ENCODE measurements at regions not wholly inside any gene's neighbourhood (a gene's known extent, or its start where the extent isn't known, plus 50 kb on each side); places are given as distances from the start of the nearest gene placed in this dataset.

DNA sequence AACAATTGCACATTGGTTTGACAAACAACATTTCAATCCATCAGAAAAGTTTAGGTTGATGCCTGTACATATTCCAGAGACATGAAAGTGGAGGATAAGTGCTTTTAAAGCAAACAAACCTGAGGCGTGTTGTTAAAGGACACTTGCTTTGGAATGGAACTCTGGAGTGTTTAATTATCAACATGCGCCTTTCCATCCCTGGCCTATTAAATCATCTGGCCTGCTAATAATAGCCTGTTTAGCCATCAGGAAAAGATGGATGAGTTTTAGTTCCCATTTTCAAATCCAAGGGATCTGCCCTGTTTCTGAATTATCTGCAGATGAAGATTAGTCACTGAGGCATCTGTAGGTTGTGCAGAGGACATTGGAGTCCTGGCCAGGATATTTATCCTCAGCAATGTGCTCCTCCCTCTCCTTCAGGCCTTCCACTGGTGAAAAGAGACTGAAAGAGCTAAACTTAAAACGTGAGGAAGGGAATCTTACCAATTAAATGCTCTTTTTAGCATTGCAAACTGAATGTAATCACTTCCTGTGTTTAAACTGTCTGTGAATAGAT lies 388.9 kb downstream of the PPARGC1A start:
- H3F3A ChIP-seq (ENCODE audit: low read length, unreplicated experiment), result no peaks in the 10 kb centered on the region
- no peaks in the 10 kb centered on the region for H3K27me3 ChIP-seq (ENCODE audit: low read length)
- no peak overlapping the region for H3K27ac ChIP-seq (ENCODE audit: low read length)
- H4K20me1 ChIP-seq (ENCODE audit: low read length), result no peaks in the 10 kb centered on the region
- H3K4me3 ChIP-seq (ENCODE audit: low read length), result no peak overlapping the region
- H3K36me3 ChIP-seq (ENCODE audit: low read depth, low read length), result no peaks in the 10 kb centered on the region
- intact Hi-C loops (cut with micrococcal nuclease), result no loop called here
- DNase-seq (no peak), ATAC-seq (no peak)
- no peak overlapping the region for H3K9ac ChIP-seq (ENCODE audit: low read length)
- H2AFZ ChIP-seq (ENCODE audit: low read length), result no peak overlapping the region
- ChIA-PET CTCF (no interaction called here), POLR2A (ENCODE audit: unreplicated experiment) (no interaction called here)
- H3K79me2 ChIP-seq (ENCODE audit: low read length), result no peaks in the 10 kb centered on the region
- no peaks in the 10 kb centered on the region for H3K4me1 ChIP-seq (ENCODE audit: insufficient read depth, low read length)
- no TSS peak for BruUV-seq (replicated peaks)
- no peak overlapping the region for H3K4me2 ChIP-seq (ENCODE audit: low read length)
- TF ChIP-seq CTCF (conservative IDR thresholded peaks at IDR 0.05; ENCODE audit: low read depth, low read length), result no peak
- no peak for TF ChIP-seq EZH2 (IDR thresholded peaks at IDR 0.05; ENCODE audit: low read length, unreplicated experiment)
- no peak for TF ChIP-seq EZH2phosphoT487 (IDR thresholded peaks at IDR 0.05; ENCODE audit: borderline replicate concordance, low read length)
- H3K9me2 ChIP-seq (replicated peaks; ENCODE audit: low read length), result no peaks in the 10 kb centered on the region
- H3K9me3 ChIP-seq (ENCODE audit: low read length), result no peaks in the 10 kb centered on the region

DNA sequence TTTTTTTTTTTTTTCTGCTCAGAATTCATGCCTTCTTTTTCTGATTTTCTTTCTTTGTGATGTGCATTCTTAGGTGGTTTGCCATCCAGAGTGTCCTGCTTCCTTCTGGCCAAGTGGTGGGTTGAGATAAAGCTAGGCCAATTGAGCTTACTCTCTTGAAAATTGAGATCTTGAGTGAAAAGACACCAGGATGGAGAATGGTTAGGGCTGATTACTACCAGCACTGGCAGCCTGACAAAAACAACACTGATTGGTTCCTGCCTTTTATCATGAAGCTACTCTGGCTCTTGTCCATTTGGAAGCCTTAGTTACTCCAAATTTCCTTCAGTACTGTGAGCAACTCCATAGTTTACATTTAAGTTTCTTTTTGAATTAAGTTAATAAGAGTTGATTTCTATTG lies 404.0 kb downstream of the PPARGC1A start:
- intact Hi-C loops (cut with micrococcal nuclease), result no loop called here
- H3K36me3 ChIP-seq (ENCODE audit: low read depth, low read length), result no peaks in the 10 kb centered on the region
- CTCF ChIA-PET, result no interaction called here
- POLR2A ChIA-PET (ENCODE audit: unreplicated experiment), result no interaction called here
- no peak for TF ChIP-seq EZH2phosphoT487 (IDR thresholded peaks at IDR 0.05; ENCODE audit: borderline replicate concordance, low read length)
- no peak for TF ChIP-seq EZH2 (IDR thresholded peaks at IDR 0.05; ENCODE audit: low read length, unreplicated experiment)
- no peaks in the 10 kb centered on the region for H3K27me3 ChIP-seq (ENCODE audit: low read length)
- H3K79me2 ChIP-seq (ENCODE audit: low read length), result no peaks in the 10 kb centered on the region
- H3K4me1 ChIP-seq (ENCODE audit: insufficient read depth, low read length), result no peaks in the 10 kb centered on the region
- no TSS peak for BruUV-seq (replicated peaks)
- no peak overlapping the region for H3K27ac ChIP-seq (ENCODE audit: low read length)
- no peak for ATAC-seq
- no peak overlapping the region for H3K4me2 ChIP-seq (ENCODE audit: low read length)
- no peaks in the 10 kb centered on the region for H3K9me2 ChIP-seq (replicated peaks; ENCODE audit: low read length)
- no peak for DNase-seq
- no peak overlapping the region for H3K4me3 ChIP-seq (ENCODE audit: low read length)
- H2AFZ ChIP-seq (ENCODE audit: low read length), result no peak overlapping the region
- H4K20me1 ChIP-seq (ENCODE audit: low read length), result no peaks in the 10 kb centered on the region
- no peaks in the 10 kb centered on the region for H3K9me3 ChIP-seq (ENCODE audit: low read length)
- H3F3A ChIP-seq (ENCODE audit: low read length, unreplicated experiment), result no peaks in the 10 kb centered on the region
- H3K9ac ChIP-seq (ENCODE audit: low read length), result no peak overlapping the region

GRCh38 chr4:23484689-23485088 lies 405.2 kb downstream of the PPARGC1A start:
- peak; percentile 13 for DNase-seq
- no peak for TF ChIP-seq EZH2phosphoT487 (IDR thresholded peaks at IDR 0.05; ENCODE audit: borderline replicate concordance, low read length)
- TF ChIP-seq EZH2 (IDR thresholded peaks at IDR 0.05; ENCODE audit: low read length, unreplicated experiment), result no peak
- no peak for TF ChIP-seq CTCF (conservative IDR thresholded peaks at IDR 0.05; ENCODE audit: low read depth, low read length)

More at GRCh38 chr4:23484689-23485088, 405.2 kb downstream of the PPARGC1A start:
- Histone ChIP-seq H3K4me3 (ENCODE audit: low read length) (no peak overlapping the region), H3K36me3 (ENCODE audit: low read depth, low read length) (no peaks in the 10 kb centered on the region), H3K4me2 (ENCODE audit: low read length) (no peak overlapping the region), H2AFZ (ENCODE audit: low read length) (no peak overlapping the region), H3K27me3 (ENCODE audit: low read length) (no peaks in the 10 kb centered on the region), H4K20me1 (ENCODE audit: low read length) (no peaks in the 10 kb centered on the region), H3K9me3 (ENCODE audit: low read length) (no peaks in the 10 kb centered on the region), H3K9ac (ENCODE audit: low read length) (no peak overlapping the region), H3K4me1 (ENCODE audit: insufficient read depth, low read length) (no peaks in the 10 kb centered on the region), H3K9me2 (replicated peaks; ENCODE audit: low read length) (no peaks in the 10 kb centered on the region), H3K79me2 (ENCODE audit: low read length) (no peaks in the 10 kb centered on the region), H3F3A (ENCODE audit: low read length, unreplicated experiment) (no peaks in the 10 kb centered on the region), H3K27ac (ENCODE audit: low read length) (no peak overlapping the region)
- ChIA-PET CTCF (no interaction called here), POLR2A (ENCODE audit: unreplicated experiment) (no interaction called here)
- no TSS peak for BruUV-seq (replicated peaks)
- ATAC-seq, result no peak
- intact Hi-C loops (cut with micrococcal nuclease), result no loop called here

Data from PC-3 (cell line).